Esophagus (tissue), 2 donors: ENCODE measurements at regions not wholly inside any gene's neighbourhood (a gene's known extent, or its start where the extent isn't known, plus 50 kb on each side); places are given as distances from the start of the nearest gene placed in this dataset.

Experiments
- H3K27ac ChIP-seq, 2 donors: one replicate each; pipeline ENCODE4 v1.5.1; 2013; ENCODE audit warnings: low read depth in 2 of 2, mild to moderate bottlenecking in 2 of 2, inconsistent platforms in 1 of 2, low read length in 1 of 2, moderate library complexity in 1 of 2
- H3K27me3 ChIP-seq, 2 donors: one replicate each; pipeline ENCODE4 v1.6.1; 2013; ENCODE audit warnings: low read length in 2 of 2, control low read depth in 1 of 2, mild to moderate bottlenecking in 1 of 2; ENCODE audit not compliant: insufficient read depth in 2 of 2, control insufficient read depth in 1 of 2
- H3K36me3 ChIP-seq, 2 donors: one replicate each; pipeline ENCODE4 v1.6.1; 2013; ENCODE audit warnings: low read length in 1 of 2; ENCODE audit not compliant: control insufficient read depth in 2 of 2, insufficient read depth in 2 of 2
- H3K4me1 ChIP-seq, 2 donors: one replicate each; pipeline ENCODE4 v1.6.1; 2013; ENCODE audit warnings: low read length in 1 of 2; ENCODE audit not compliant: control insufficient read depth in 2 of 2, insufficient read depth in 2 of 2
- H3K4me3 ChIP-seq, 2 donors: one replicate each; pipeline ENCODE4 v1.5.1; 2013; ENCODE audit warnings: low read length in 2 of 2, mild to moderate bottlenecking in 2 of 2, low read depth in 1 of 2, moderate library complexity in 1 of 2
- H3K9me3 ChIP-seq, 2 donors: one replicate each; pipeline ENCODE4 v1.6.1; 2013; ENCODE audit warnings: mild to moderate bottlenecking in 2 of 2, low read depth in 1 of 2, low read length in 1 of 2, moderate library complexity in 1 of 2; ENCODE audit not compliant: control insufficient read depth in 2 of 2, insufficient read depth in 1 of 2
- WGBS, 2 donors: extraction: QIAGEN DNeasy Blood & Tissue Kit; methylation state at CpG; one replicate each; pipeline ENCODE4 v1.1.7; 2013; 5-methylcytosine and 5-hydroxymethylcytosine counted together
- donor health status: healthy with polysubstance abuse.
- donor health status: Bipolar disorder and iron deficiency.

- 28 to 32% methylated on average over 13 of the region's 13 CpGs for WGBS, 2 donors
- no peak overlapping the region for H3K4me3 ChIP-seq
- H3K27ac ChIP-seq = no peak overlapping the region
- no peaks in the 10 kb centered on the region for H3K36me3 ChIP-seq
- H3K27me3 ChIP-seq = no peaks in the 10 kb centered on the region
- no peaks in the 10 kb centered on the region for H3K9me3 ChIP-seq
- H3K4me1 ChIP-seq = no peaks in the 10 kb centered on the region
Observed at GRCh38 chr13:97855570-97856303, 97.7 kb upstream of the IPO5 start.

- WGBS, 2 donors = 82 to 87% methylated on average over 4 of the region's 4 CpGs
- no peak overlapping the region for H3K27ac ChIP-seq
Observed at GRCh38 chr13:97856304-97856675, 97.2 kb upstream of the IPO5 start.

DNA sequence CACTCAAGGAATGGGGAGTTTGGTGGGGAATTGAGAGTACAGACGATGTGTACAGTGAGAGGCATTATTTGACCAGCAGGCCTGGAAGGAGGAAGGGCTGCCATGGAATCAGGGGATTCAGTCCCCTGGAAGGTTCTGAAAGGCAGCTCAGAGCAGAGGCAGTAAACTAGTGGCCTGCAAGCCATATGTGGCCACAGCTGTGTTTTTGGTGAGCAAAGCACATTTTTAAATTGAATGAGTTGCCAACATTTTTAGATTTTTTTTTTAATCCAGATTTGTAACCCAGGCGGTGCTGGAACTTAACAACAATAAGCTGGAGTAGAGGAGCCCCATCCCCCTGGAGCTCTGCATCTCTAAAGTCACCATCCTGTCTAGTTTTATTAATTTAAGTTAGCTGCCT lies 95.3 kb upstream of the IPO5 start:
- Histone ChIP-seq H3K27me3 (no peaks in the 10 kb centered on the region), H3K36me3 (no peaks in the 10 kb centered on the region), H3K4me3 (no peak overlapping the region), H3K4me1 (no peaks in the 10 kb centered on the region), H3K9me3 (no peaks in the 10 kb centered on the region), H3K27ac (no peak overlapping the region)
- WGBS, 2 donors = 84 to 90% methylated on average over 2 of the region's 2 CpGs

More at GRCh38 chr13:97856304-97856675, 97.2 kb upstream of the IPO5 start:
- no peaks in the 10 kb centered on the region for H3K9me3 ChIP-seq
- H3K36me3 ChIP-seq = no peaks in the 10 kb centered on the region
- H3K27me3 ChIP-seq = no peaks in the 10 kb centered on the region
- no peaks in the 10 kb centered on the region for H3K4me1 ChIP-seq
- H3K4me3 ChIP-seq = no peak overlapping the region

DNA sequence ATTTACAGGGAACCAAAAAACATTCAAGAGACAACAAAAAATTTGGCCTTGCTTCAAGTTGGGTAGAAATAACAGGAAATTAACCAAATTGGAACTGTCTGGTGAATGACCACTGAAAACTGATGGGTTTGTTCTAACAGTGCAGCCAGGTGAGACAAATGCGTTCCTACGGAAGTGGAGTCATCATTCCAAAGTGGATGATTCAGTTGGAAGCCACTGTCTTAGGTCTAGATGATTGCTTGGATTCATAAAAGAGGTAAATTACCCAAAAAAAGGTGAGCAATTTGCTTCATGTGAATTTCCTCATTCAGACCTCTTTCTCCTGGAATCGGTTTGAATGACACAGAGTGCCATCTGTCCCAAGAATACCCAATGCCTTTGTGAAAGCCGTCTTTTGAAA lies 87.1 kb upstream of the IPO5 start:
- Histone ChIP-seq H3K9me3 (no peaks in the 10 kb centered on the region), H3K36me3 (no peaks in the 10 kb centered on the region), H3K4me3 (no peak overlapping the region), H3K27me3 (no peaks in the 10 kb centered on the region), H3K4me1 (no peaks in the 10 kb centered on the region), H3K27ac (no peak overlapping the region)
- WGBS, 2 donors = 92 to 93% methylated on average over 4 of the region's 4 CpGs

GRCh38 chr13:97866751-97867150 lies 86.7 kb upstream of the IPO5 start:
- Histone ChIP-seq H3K9me3 (no peaks in the 10 kb centered on the region), H3K36me3 (no peaks in the 10 kb centered on the region), H3K27me3 (no peaks in the 10 kb centered on the region), H3K27ac (no peak overlapping the region), H3K4me1 (no peaks in the 10 kb centered on the region), H3K4me3 (no peak overlapping the region)
- 79 to 82% methylated on average over 3 of the region's 3 CpGs for WGBS, 2 donors

DNA sequence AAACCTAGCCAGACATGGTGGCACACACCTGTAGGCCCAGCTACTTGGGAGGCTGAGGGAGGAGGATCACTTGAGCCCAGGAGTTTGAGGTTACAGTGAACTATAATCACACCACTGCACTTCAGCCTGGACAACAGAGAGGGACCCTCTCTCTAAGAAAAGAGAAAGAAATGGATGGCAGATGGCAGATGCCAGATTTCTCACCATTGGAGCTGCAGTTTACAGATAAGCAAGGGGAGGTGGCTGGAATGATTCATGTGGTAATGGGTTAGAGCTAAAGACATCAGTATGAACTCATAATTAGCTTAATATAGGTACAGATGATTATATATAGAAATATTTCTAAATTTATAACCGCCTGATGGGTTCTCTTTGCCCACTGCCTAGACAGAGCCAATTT lies 80.1 kb upstream of the IPO5 start:
- 95 to 96% methylated on average over 1 of the region's 1 CpG for WGBS, 2 donors
- Histone ChIP-seq H3K9me3 (no peaks in the 10 kb centered on the region), H3K4me1 (no peaks in the 10 kb centered on the region), H3K27ac (no peak overlapping the region), H3K4me3 (no peak overlapping the region), H3K27me3 (no peaks in the 10 kb centered on the region), H3K36me3 (no peaks in the 10 kb centered on the region)

GRCh38 chr13:97875218-97875617 lies 78.3 kb upstream of the IPO5 start:
- no peaks in the 10 kb centered on the region for H3K36me3 ChIP-seq
- H3K4me3 ChIP-seq = no peak overlapping the region
- WGBS, 2 donors = 84 to 89% methylated on average over 9 of the region's 9 CpGs

GRCh38 chr13:97875911-97876310 lies 77.6 kb upstream of the IPO5 start:
- Histone ChIP-seq H3K36me3 (no peaks in the 10 kb centered on the region), H3K4me3 (no peak overlapping the region), H3K9me3 (no peaks in the 10 kb centered on the region), H3K27me3 (no peaks in the 10 kb centered on the region), H3K4me1 (no peaks in the 10 kb centered on the region), H3K27ac (no peak overlapping the region)
- WGBS, 2 donors = 75 to 85% methylated on average over 7 of the region's 7 CpGs

More at GRCh38 chr13:97875218-97875617, 78.3 kb upstream of the IPO5 start:
- H3K9me3 ChIP-seq = no peaks in the 10 kb centered on the region
- H3K4me1 ChIP-seq = no peaks in the 10 kb centered on the region
- no peak overlapping the region for H3K27ac ChIP-seq
- H3K27me3 ChIP-seq = no peaks in the 10 kb centered on the region

- H3K4me1 ChIP-seq = no peaks in the 10 kb centered on the region
- H3K36me3 ChIP-seq = no peaks in the 10 kb centered on the region
- H3K27me3 ChIP-seq = no peaks in the 10 kb centered on the region
- H3K4me3 ChIP-seq = no peak overlapping the region
- no peaks in the 10 kb centered on the region for H3K9me3 ChIP-seq
- WGBS, 2 donors = 77 to 78% methylated on average over 9 of the region's 9 CpGs
- no peak overlapping the region for H3K27ac ChIP-seq
Observed at GRCh38 chr13:97878431-97879375, 74.8 kb upstream of the IPO5 start.
